Panc1 (cell line): ENCODE measurements at regions not wholly inside any gene's neighbourhood (a gene's known extent, or its start where the extent isn't known, plus 50 kb on each side); places are given as distances from the start of the nearest gene placed in this dataset.

Experiments used
- ATAC-seq: fragments of 200-7000 bp; cut with Tn5 transposase; 2 replicates; pipeline ENCODE4 v1.9.1; 2020; ENCODE audit warnings: mild to moderate bottlenecking, moderate library complexity
- BruUV-seq: library from RNA; stranded (reverse); fragments of 400-500 nt; replicated peaks from 2 replicates; lab custom pipeline; 2021; lab: Mats Ljungman, UMichigan
- CTCF ChIA-PET: fragments of 300-600 bp; sonication (Branson Sonifier 250); formaldehyde crosslinking; loops from one replicate; lab custom pipeline; 2022; ENCODE audit warnings: antibody characterized with exemption; lab: Charles Lee
- POLR2A ChIA-PET: fragments of 300-600 bp; sonication (Branson Sonifier 250); formaldehyde crosslinking; loops from one replicate; lab custom pipeline; 2022; ENCODE audit warnings: antibody characterized with exemption; lab: Charles Lee
- DNase-seq: peaks from one replicate; pipeline ENCODE4 v3.0.0-alpha.2; 2010; ENCODE audit warnings: low read depth, low spot score
- H3K27ac ChIP-seq: 2 replicates; pipeline ENCODE4 v1.5.1; 2011; ENCODE audit warnings: mild to moderate bottlenecking, low read length, inconsistent platforms
- H3K27me3 ChIP-seq: fragments of 200-500 bp; sonication (Bioruptor generic); 2 replicates; pipeline ENCODE4 v1.6.0; 2014; ENCODE audit warnings: low read length, inconsistent platforms; ENCODE audit not compliant: control insufficient read depth, insufficient read depth
- H3K36me3 ChIP-seq: fragments of 200-500 bp; sonication (Bioruptor generic); 2 replicates; pipeline ENCODE4 v1.5.1; 2014; ENCODE audit warnings: inconsistent platforms, mild to moderate bottlenecking, low read length, moderate library complexity; ENCODE audit not compliant: control insufficient read depth, insufficient read depth
- H3K4me1 ChIP-seq: 2 replicates; pipeline ENCODE4 v1.5.1; 2011; ENCODE audit warnings: inconsistent platforms, mild to moderate bottlenecking, low read length, moderate library complexity; ENCODE audit not compliant: control insufficient read depth, insufficient read depth
- H3K4me3 ChIP-seq, 2 experiments: 2 replicates each; pipeline ENCODE4 v1.5.1; 2011 to 2012; ENCODE audit warnings: low read depth in 2 of 2, low read length in 2 of 2, mild to moderate bottlenecking in 2 of 2, inconsistent platforms in 1 of 2, moderate library complexity in 1 of 2
- H3K9me3 ChIP-seq: fragments of 200-500 bp; sonication (Bioruptor generic); 2 replicates; pipeline ENCODE4 v1.5.1; 2014; ENCODE audit warnings: low read depth, mild to moderate bottlenecking, inconsistent platforms, low read length, moderate library complexity; ENCODE audit not compliant: control insufficient read depth, insufficient read depth
- CTCF ChIP-seq: fragments of 450-650 bp; IDR thresholded peaks from 2 replicates; pipeline ENCODE4 v1.5.1; 2017; ENCODE audit warnings: mild to moderate bottlenecking
- POLR2AphosphoS5 ChIP-seq: IDR thresholded peaks from 2 replicates; pipeline ENCODE4 v1.6.1; 2012; ENCODE audit warnings: mild to moderate bottlenecking, low read depth, low read length, moderate library complexity
- REST ChIP-seq, 2 experiments: IDR thresholded peaks; 2 replicates each; pipeline ENCODE4 v1.6.1; 2011 to 2012; ENCODE audit warnings: low read depth in 2 of 2, control low read depth in 1 of 2, low read length in 1 of 2, mild to moderate bottlenecking in 1 of 2, moderate library complexity in 1 of 2; ENCODE audit not compliant: insufficient read depth in 1 of 2
- SIN3A ChIP-seq: IDR thresholded peaks from 2 replicates; pipeline ENCODE4 v1.6.1; 2012; ENCODE audit warnings: low read depth, mild to moderate bottlenecking, low read length, moderate library complexity, borderline replicate concordance; ENCODE audit not compliant: insufficient read depth
- TCF7L2 ChIP-seq: IDR thresholded peaks from 2 replicates; pipeline ENCODE4 v1.6.1; 2011; ENCODE audit warnings: mild to moderate bottlenecking, low read depth, low read length, inconsistent platforms
- in situ Hi-C: cut with HindIII; loops from 2 replicates; pipeline ENCODE4 v1.10.0; 2016; ENCODE audit warnings: low sequenced_read_pairs, low pct_unique_long_range_greater_than_20kb
- intact Hi-C: fragments of 100-400 bp; cut with micrococcal nuclease; formaldehyde crosslinking; loops from one replicate; pipeline ENCODE4 v1.10.0; 2022; ENCODE audit not compliant: unreplicated experiment

GRCh38 chr16:6091021-6091420 is 993.4 kb upstream of the EEF2KMT start:
- no peaks in the 10 kb centered on the region for H3K36me3 ChIP-seq
- no peaks in the 10 kb centered on the region for H3K4me1 ChIP-seq
- no peaks in the 10 kb centered on the region for H3K27me3 ChIP-seq
- BruUV-seq: no TSS peak
- intact Hi-C loops (no loop called here), in situ Hi-C loops (no loop called here)
- ChIA-PET POLR2A (no interaction called here), CTCF (no interaction called here)
- ATAC-seq (no peak), DNase-seq (no peak)
- no peak overlapping the region for H3K4me3 ChIP-seq
- TF ChIP-seq SIN3A (no peak), TCF7L2 (no peak), POLR2AphosphoS5 (no peak), CTCF (no peak), REST (IDR thresholded peaks at IDR 0.05; ENCODE audit: insufficient read depth in 1 of 2, low read depth in 2 of 2, low read length in 1 of 2) (no peak)
- H3K27ac ChIP-seq: no peak overlapping the region
- no peaks in the 10 kb centered on the region for H3K9me3 ChIP-seq

- ATAC-seq (no peak), DNase-seq (peak; percentile 13)
- no peak overlapping the region for H3K4me3 ChIP-seq
- H3K27ac ChIP-seq: no peak overlapping the region
- no peaks in the 10 kb centered on the region for H3K4me1 ChIP-seq
- BruUV-seq: no TSS peak
- no peak for TF ChIP-seq REST (IDR thresholded peaks at IDR 0.05; ENCODE audit: insufficient read depth in 1 of 2, low read depth in 2 of 2, low read length in 1 of 2)
- peak; percentile 84 for TF ChIP-seq CTCF
- H3K36me3 ChIP-seq: no peaks in the 10 kb centered on the region
- no peaks in the 10 kb centered on the region for H3K9me3 ChIP-seq
- intact Hi-C loops (no loop called here), in situ Hi-C loops (no loop called here)
- ChIA-PET CTCF (interaction anchor here (0.6 kb wide), 2 partner anchors 16 to 561 kb away, joined by 3 read pairs; no protein-coding TSS in a partner anchor), POLR2A (no interaction called here)
- H3K27me3 ChIP-seq: no peaks in the 10 kb centered on the region
Observed at GRCh38 chr16:6081320-6081976, 983.9 kb upstream of the EEF2KMT start.
